ENCODE measurements at regions not wholly inside any gene's neighbourhood (a gene's known extent, or its start where the extent isn't known, plus 50 kb on each side); places are given as distances from the start of the nearest gene placed in this dataset.
A peak's percentile ranks its signal among the peaks of the same experiment; 100 is the strongest.
"Not testable (repeated sequence)": the region's sequence is repeated elsewhere in the genome, so short reads cannot be mapped to it uniquely, and the experiment has no call there.

DNA sequence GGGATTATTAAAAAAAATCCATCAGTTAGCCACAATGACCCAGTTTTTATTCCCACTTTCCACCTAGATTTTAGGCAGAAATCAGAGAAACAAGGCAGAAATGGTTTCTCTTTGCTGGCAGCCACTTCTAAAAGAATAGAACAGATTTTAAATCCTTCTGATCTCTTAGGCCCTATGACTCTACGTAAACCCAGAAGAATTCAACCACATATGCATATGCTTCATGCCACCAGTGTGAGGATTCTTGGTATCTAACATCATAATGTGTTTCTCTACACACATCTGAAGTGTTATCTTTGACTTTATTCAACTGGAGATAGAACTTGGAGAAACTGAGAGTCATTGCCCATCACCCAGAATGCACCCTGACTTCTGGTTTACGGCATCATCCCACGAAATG lies 128.7 kb upstream of the TANK start:
- no peak for DNase-seq

DNA sequence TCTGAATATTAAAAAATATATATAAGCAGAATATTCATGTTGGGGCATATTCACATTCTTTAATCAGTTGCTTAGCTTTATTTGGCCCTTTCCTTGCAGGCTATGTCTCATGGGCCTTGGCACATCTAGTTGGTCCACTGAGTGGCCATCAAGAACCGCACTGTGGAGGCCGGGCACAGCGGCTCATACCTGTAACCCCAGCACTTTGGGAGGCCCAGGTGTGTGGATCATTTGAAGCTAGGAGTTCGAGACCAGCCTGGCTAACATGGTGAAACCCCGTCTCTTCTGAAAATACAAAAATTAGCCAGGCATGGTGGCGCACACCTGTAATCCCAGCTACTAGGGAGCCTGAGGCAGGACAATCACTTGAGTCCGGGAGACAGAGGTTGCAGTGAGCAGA lies 127.6 kb upstream of the TANK start:
- no peak for DNase-seq

DNA sequence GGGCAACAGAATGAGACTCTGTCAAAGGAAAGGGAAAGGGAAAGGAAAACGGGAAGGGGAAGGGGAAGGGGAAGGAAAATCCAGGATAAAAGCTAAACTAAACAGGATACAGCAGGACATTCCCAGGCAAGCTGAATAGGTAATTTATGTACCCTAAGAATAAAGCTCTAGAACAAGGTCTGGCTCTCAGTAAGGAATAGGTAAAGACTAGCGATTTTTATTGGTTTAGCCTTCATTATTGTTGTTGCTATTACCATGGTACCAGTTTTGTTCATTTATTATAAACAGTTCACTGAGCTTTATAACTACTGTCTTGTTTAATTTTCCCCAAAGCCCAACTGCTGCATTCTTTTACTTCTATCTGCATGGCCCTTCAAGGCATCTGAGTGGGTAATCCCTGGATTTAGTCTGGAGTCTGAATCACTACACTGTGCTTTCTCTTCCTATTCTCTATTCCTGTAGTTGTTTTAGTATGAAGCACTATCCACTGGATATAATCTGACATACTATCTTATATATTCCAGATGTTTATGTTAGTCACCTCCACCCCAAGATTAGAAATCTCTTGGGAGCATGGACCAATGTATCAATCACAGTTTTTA lies 127.1 kb upstream of the TANK start:
- no peak for DNase-seq

DNA sequence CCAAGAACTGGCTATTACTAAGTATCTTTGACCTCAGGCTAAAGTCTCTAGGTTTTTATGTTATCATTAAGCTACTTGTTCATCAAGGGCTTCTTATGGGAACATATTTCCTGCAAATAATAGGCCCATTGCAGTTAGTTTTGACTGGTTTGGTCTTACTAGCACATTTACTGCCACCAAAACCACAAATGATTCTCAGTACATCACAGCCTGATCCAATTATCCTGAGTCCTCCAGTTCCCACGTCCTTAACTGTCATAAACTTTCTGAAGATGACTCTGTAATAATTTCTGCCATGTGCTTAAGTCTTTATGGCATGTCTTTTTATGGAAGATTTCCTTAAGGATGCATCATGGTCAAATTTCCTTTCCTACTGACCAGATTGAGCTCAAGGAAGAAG lies 123.3 kb upstream of the TANK start:
- DNase-seq = no peak

DNA sequence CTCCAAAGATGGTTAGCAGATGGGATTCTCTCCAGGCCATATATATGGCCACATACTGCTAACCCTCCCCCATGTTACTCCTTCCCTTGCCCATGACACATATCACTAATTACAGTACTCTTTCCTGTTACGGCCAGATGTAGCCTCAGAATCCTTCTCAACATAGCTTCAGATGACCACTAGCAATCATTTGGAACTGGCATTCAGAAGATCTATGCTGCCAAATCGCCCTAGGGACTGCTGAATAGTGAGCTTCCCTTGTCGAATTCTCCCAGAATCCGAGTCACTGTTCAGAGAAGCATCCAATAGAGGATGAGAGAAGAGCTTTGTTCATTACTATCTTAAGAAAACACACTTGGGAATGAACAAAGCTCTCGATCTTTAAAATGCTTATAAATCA lies 121.2 kb upstream of the TANK start:
- DNase-seq = no peak

DNA sequence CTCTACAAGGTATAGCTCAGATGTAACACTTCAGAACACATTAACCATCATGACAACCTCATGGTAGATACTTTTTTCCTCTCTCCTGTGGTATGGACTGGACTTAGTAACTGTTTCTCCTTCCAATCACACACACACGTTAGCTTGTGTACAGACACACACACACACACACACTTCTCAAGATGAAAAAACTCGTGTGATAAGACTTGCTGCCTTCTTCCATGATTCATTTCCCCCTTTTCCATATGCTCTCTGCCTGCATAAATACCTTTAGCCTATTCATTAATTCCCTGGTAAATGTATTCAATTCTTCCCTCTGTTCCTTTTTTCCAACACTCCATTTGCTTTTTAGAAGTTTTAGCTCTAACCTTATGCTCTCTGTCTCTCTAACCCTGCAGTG lies 118.9 kb upstream of the TANK start:
- DNase-seq = no peak

DNA sequence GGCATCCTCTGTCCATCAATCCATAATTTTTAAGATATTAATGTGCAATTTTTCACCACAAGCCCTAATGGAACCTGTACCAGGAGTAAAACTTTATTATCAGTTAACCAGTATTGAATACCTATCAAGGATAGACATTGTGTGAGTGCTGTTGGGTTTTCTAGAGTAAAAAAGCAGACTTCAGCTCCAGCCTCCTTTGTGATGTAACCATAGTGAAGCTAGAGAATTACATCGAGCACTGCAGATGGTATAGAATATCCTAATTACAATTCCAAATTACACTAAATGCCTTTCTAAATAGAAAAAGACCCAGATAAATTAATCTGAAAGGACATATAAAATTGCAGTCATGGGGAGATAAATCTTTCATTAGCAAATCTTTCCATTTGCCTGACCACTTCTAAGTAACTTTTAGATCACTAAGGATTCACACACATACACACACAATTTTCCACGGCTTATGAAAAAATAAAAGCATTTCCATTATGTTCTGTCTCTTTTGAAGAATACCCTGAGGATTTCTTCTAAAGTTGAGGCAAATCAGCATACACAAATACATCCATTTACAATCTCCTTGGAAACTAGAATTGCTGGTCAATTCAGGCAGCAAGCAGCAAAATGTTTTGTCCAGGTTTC lies 117.1 kb upstream of the TANK start:
- no peak for DNase-seq

DNA sequence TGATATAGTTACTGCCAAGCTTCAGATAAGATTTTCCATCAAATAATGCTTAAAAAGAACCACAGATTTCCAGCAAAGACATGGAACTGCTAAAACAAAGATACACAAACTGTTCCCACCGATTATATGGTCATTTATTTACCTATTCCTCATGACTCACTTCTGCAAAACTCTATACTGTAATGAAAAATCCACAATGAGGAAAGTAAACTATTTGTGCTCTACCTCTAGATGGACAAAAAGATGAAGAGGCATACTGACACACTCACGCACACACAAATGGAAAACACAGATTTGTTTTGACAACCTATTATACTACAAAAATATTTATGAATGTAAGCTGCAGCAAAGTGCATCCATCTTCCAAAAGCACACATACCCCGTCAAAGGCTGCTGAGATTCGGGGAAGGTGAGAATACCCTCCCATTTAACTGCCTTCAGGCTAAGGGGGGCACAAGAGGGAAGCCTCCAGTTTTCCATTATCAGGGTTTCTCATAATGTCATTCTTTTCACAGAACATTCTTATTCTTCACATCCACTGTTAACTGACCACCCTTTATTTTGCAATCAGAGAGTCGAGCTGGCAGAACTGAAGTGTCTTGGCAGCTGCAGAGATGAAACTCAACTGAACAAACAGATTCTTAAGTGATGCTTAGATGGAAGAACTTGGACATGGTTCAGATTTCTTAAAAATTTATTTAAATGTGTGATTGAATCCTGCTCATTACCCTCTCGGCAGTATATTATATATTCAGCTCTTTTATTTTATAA lies 115.9 kb upstream of the TANK start:
- DNase-seq = no peak

DNA sequence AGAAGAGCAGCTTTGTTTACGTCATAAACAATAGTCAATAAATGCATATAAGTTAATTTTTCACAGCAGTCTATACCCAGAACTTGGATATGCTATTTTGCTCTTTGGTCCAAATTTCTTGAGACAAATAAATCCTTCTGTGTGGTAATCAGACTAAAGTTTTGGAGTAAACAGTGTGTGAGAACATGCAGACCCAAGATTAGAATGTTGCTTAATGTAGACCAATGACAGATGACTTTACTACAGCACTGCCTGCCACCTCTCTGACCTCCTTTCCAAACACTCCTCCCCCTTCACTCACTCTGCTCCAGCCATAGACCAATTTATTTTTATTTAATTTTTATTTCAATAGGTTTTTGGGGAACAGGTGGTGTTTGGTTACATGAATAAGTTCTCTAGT lies 115.3 kb upstream of the TANK start:
- DNase-seq = no peak

DNA sequence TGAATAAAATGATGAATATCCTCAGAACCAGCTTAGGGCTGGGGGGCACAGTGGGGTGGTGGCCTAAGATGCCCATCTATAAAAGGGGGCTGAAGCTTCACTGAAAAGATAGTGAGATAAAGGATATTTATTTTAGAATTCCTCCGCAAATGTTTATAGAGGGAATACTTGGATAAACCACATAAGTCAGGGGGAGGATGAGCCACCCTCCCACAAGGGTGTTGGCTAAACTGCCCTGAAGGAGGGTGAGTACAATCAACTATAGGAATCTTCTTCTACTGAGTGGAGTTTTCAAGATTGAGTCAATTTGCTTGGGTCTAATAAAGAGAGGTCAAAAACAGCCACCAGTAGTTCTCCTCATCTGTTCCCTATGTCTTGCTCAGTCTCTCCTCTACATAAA lies 114.5 kb upstream of the TANK start:
- DNase-seq = no peak

DNA sequence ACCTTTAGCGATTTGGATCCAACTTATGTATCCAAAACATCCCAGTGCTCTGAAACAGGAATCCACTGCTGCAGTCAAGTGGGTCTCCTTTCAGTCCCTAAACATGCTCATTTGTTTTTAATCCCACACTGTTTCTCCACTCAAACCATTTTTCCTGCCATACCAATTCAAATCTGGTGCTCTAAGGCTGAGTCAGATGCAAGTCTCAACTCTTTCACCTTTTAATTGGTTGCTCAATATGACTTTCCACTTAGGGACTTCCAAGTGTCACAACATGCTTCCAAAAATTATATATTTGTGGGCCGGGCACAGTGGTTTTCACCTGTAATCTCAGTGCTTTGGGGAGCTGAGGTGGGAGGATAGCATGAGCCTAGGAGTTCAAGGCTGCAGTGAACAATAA lies 113.4 kb upstream of the TANK start:
- no peak for DNase-seq

DNA sequence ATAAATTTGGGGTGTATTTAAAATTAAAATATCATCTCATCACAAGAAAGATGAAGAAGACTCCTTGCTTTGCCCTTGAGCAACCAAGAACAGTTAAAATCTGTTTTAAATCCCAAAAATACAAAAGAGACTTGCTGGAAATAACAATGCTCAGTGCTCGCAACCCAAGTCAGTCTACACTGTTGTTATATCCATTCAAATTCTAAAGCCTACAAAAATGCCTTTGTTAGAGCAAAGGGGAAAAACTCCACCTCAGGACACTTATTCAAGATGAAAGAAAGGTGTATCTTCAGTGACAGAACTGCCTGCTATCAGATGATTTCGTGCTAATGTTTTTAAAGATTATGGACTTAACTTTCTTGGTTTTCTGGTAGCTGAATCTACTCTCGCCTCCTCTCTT lies 111.9 kb upstream of the TANK start:
- no peak for DNase-seq

DNA sequence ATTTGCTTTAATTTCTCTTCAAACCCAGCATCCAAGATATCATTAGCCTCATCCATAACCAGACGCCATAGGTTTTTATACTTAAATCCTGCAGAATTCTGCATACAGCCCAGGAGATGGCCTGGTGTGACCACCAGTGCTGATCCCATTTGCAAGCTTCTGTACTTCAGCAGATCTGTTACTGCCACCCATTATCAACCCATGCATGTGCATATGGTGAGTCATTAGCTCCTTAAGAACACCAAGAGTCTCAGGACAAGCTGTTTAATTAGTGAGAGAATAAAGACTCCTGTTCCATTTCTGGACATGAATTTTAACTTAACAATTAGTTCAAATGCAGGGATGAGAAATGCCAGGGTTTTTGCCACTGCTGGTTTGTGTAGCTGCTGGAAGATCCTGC lies 110.7 kb upstream of the TANK start:
- DNase-seq = no peak

DNA sequence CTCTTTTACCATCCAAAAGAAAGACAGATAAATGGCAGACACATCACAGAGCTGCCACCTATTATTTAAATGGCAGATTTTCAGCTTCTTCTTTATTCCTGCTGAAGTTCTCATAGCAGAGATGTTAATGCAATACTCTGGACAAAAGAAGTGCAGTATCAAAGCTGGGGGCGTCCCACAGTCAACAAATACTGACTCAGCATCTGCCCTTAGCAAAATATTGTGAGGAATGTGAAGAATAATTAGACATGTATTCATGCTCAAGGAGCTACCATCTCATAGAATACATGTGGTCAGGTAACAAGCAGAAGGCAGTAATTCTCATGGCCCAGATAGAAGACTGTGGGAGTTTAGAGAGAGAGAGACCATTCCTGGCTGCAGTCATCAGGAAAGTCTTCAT lies 108.0 kb upstream of the TANK start:
- no peak for DNase-seq

DNA sequence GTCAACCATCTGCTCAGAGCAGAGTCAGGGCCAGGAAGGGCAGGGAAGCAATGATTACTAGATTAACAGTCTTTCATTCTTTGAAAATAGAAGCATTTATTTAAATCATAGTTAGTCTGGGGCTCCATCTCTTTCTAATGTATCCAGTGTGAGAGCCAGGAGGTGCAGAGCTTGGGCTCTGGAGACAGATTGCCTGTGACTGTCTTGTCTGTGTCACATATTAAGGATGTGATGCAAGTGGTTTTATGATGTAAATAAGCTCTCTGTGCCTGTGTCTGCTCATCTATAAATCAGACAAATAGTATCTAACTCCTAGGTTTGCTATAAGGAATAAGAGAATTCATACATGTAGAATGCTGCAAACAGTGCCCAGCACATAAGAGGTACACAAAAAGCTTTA lies 104.9 kb upstream of the TANK start:
- no peak for DNase-seq

DNA sequence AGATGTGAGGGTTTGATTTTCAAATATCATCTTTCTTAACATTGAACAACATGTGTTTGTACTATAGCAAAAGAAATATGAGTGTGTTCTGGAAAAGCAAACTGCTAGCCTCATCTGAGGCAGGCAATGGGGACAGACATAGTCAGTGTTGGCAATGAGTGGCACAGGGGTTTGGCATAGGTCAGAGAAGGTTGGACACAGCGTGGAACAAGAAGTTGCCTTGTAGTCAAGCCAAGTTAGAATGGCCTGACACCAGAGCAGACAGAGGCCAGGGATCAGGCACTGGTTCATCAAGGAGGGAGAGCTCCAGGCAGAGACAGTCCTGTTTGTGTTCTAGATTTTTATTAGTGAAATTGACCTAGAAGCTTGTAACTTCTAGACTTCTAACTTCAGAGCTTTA lies 100.8 kb upstream of the TANK start:
- no peak for DNase-seq

DNA sequence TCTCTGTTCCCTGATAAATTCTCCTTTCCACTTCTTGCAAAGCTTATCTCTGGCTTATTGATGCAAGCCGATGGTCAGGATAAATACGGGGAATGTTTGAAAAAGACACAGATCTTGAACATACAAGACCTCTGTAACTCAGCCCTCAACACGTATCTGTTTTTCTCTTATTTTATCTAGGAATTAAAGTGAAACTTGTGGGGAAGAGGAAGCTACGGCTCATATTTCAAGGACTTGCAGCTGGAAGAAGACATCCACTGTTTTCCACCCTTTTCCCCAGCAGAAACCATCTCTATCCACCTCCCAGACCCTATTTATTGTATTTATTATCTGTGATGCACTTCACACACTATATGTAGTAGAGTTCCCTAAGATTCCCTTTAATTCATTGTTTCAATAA lies 98.4 kb upstream of the TANK start:
- no peak for DNase-seq

DNA sequence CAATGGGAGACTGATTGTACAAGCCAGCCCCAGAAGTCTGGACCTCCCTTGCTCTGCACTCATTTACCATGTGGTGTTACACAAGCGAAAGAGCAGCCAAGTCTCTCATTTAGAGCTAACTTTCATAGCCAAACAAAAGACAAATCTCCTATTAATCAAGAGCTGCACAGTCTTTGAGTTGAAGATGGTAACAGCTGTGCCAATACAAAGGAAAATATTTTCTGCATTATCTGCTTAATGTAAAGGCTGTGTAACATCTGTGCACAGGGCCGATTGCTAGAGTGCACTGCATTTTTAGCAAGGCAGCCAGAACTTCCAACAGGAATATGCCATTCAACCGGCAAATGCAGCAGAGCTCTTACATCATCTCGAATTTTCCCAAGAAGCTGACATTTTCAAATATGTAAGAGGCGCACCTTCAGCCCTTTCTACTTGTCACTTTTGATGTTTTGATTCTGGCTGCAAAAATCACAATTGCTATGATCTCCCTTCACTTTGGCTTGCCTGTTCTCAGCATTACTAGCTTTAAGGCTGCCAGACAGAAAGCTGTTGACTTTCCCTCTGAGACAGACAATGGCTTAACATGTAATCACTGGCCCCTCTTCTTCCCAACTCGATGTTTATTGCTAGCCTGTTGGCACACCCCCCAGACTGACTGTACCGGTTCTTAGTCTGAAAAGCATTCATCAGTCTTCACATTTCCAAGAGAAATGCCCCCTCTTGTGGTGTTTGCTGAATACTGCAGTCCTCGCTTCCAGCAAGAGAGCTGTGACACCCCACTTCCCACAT lies 96.9 kb upstream of the TANK start:
- DNase-seq = peak; percentile 40

DNA sequence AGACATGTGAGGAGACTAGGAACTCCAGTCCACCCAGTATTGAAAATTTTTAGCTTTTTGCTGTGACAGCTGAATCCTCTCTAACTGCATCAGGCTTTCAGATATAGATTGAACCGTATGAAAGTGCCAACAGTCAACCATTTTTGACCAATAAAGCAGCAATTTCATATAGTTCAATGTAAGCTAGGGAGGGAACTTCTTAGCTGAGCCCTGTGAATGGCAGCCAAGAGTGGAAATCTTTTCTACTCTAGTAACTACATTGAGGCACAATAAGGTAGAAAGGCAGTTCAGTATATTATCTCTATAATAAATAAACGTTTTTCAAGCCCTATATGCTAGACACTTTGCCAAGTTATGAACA lies 96.3 kb upstream of the TANK start:
- DNase-seq = no peak

DNA sequence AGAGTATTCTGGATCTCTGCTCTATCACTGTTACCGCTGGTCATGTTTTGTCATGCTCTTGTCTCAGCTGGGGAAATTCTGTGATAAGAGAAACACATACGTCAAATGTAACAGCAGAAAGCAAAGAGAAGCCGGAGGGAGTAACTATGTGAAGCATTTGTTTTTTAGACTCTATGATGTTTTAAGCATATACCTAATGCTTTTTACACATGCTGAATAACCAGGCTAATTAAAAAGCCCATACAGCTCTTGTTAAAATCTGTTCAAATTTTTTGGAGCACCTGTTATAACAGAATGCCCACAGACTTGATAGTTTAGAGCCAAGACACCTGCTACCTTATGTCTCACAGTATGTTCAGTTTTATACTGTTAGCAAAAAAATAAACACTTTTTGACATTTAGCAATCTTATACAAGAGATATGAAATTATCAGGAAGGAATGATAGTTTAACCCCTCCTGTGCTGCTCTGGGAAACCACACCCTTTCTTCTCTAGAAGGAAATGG lies 92.3 kb upstream of the TANK start:
- DNase-seq = no peak

DNA sequence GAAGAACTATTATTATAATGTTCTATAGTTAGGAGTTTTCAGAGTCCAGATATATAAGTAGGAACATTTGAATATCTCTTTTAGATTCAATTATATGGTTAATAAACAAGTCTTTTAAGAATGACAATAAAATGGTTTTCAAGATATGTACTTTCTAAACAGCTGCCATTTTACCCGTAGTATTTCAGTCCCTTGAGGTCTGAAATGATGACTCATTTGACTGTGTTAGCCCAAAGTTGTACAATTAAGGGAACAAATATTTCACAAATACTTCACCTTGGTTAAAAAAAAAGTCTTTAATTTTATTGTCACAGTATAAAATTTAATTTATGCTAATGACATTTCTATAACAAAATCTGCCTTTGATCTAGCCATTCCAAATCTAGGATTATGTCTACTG lies 91.6 kb upstream of the TANK start:
- no peak for DNase-seq

DNA sequence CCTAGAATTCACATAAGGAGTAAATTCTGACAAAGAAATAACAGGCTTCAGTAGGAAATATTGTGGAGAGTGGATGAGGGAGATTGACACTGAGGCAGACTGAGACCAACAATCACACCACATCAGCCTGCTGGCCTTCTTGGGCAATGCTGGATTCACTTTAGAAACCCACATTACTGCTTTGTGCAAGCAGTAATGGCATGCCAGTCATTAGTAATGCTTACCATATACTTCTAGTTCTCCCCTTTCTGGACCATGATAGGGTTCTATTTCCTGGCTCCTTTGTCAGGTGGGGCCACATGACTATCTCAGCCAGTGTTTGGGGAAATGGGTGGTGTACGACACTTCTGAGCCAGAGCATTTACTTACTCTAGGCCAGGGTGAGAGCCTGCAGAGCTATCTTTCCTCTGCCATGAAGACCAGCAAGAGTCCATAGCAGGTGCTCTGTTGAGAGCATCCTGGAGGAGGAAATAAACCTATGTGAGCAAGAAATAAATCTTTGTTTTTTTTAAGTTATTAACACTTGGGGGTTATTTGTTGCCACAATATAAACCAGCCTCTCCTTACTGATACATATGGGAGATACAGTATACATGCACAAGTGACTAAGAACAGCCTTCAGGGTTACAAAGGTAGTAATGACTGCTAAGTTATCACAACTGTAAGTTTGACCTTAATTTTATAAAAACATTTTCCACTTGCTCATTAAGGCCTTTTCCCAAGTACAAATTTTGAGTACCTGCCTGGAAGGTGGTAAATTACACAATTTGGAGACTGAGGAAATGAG lies 89.3 kb upstream of the TANK start:
- no peak for DNase-seq

DNA sequence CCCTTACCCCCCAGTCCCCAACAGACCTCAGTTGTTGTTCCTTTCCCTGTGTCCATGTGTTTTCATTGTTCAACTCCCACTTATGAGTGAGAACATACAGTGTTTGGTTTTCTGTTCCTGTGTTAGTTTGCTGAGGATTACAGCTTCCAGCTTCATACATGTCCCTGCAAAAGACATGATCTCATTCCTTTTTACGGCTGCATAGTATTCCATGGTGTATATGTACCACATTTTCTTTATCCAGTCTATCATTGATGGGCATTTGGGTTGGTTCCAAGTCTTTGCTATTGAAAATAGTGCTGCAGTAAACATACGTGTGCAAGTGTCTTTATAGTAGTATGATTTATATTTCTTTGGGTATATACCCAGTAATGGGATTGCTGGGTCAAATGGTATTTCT lies 87.8 kb upstream of the TANK start:
- DNase-seq = not testable (repeated sequence)

Measured in T-helper 9 cell (primary cell).